LNCaP clone FGC (cell line): ENCODE measurements at regions not wholly inside any gene's neighbourhood (a gene's known extent, or its start where the extent isn't known, plus 50 kb on each side); places are given as distances from the start of the nearest gene placed in this dataset.
A peak's percentile ranks its signal among the peaks of the same experiment; 100 is the strongest.

Experiments used
- DNase-seq: peaks from one replicate; pipeline ENCODE4 v3.0.0-alpha.2; 2011; ENCODE audit warnings: low read depth
- H3K4me3 ChIP-seq: 2 replicates; pipeline ENCODE4 v1.5.1; 2011; ENCODE audit warnings: mild to moderate bottlenecking, low read depth, low read length, control low read depth
- CTCF ChIP-seq: IDR thresholded peaks from 2 replicates; pipeline ENCODE4 v1.5.1; 2012; ENCODE audit warnings: mild to moderate bottlenecking; ENCODE audit not compliant: control insufficient read depth, insufficient read depth; ENCODE audit errors: extremely low read depth

- no peak overlapping the region for H3K4me3 ChIP-seq
- TF ChIP-seq CTCF = no peak
- DNase-seq = no peak
Observed at GRCh38 chr20:59411170-59411569, 110.8 kb downstream of the EDN3 start.

DNA sequence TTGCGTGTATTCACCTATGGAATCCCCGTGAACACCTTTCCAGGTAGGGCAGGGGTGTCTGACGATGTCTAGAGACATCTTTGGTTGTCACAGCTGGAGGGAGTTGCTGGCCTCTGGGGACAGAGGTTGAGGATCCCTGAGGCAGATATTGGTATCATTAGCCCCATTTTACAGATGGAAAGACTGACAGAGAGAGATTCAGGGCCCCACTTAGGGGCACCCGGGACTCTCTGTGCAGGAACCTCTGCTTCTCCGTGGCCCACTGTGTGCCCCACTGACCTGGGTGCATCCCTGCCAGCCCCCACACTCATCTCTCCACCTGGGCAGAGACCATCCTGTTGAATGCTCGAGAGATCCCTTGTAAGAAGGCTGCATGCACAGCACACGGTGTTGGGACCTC is 111.2 kb downstream of the EDN3 start:
- TF ChIP-seq CTCF = no peak

DNA sequence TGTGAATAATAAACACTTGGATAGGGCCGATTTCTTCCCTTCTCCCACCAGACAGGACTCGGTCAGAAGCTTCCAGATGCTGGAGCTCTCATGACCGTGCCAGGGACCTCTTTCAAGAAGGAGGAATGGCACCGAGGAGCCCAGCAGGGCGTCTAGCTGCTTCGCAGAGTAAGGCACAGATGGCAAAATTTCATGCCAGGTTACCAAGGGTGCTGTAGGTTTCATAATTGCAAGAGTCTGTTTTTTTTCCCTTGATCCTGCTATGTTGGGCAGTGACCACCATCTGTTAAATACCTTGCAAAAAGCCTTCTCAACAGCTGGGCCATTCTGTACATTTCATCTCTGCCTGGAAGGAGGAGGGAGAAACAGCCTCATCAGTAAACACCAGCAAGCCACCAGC is 111.8 kb downstream of the EDN3 start:
- no peak for DNase-seq
- no peak overlapping the region for H3K4me3 ChIP-seq
- TF ChIP-seq CTCF = no peak

More for the DNA sequence above, 111.2 kb downstream of the EDN3 start:
- no peak overlapping the region for H3K4me3 ChIP-seq
- DNase-seq = no peak

GRCh38 chr20:59412875-59413284 is 112.5 kb downstream of the EDN3 start:
- no peak for DNase-seq
- peak; percentile 34 for TF ChIP-seq CTCF
- no peak overlapping the region for H3K4me3 ChIP-seq

DNA sequence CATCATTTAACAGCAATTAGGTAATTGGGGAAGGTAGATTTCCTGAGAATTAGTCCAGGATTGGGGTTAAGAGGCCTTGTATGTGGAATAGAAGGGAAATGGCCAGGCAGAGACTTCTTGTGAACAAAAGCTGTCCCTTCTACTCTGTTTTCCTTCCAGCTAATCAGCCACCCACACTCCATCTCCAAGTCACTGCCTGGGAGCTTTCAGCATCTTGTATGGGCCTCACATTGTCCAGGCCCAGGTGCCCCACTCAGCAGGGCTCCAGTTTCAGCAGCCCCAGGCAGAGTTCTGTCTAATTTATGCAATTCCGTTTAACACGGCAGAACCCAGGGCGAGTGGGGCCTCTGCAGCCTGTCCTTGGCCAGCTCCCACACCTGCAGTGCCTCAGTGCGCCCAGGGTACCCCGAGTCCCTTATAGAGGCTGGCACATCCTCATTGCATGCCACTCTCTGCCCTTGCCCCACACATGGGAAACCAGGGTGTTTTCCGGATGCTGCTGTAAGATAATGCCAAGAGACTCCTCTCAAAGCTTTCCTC is 113.0 kb downstream of the EDN3 start:
- DNase-seq = no peak
- H3K4me3 ChIP-seq = no peak overlapping the region
- TF ChIP-seq CTCF = no peak

DNA sequence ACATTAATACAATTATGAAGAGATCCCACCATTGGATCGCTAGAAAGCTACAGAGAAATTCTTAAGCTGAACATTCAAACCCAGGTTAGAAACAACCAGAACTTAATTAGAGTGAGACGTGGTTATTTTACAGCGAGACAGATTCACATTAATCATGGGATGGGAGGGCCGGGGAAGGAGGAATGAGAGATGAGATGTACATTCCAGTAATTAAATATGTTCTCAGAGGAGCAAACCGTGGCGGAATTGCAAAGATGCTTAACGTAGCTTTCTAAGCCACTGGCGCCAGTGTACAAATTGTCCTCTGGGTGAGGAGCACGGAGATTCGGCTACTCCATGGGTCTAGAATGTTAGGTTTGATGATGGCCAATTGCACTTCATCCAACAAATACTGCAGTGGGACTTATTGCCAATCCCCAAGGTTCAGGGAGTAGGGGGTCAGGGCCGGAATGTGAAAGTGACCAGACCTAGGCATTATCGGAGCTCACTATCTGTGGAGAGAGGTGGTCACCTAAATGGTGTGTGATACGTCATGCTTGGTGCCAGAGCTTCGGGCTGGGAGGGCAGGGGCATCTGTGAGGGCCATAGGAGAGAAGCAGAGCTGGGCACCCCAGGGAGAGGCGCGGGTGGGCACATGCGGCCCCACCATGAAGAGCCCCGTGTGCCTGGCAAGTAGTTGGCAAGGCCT is 114.7 kb downstream of the EDN3 start:
- H3K4me3 ChIP-seq = no peak overlapping the region
- no peak for TF ChIP-seq CTCF
- DNase-seq = no peak

DNA sequence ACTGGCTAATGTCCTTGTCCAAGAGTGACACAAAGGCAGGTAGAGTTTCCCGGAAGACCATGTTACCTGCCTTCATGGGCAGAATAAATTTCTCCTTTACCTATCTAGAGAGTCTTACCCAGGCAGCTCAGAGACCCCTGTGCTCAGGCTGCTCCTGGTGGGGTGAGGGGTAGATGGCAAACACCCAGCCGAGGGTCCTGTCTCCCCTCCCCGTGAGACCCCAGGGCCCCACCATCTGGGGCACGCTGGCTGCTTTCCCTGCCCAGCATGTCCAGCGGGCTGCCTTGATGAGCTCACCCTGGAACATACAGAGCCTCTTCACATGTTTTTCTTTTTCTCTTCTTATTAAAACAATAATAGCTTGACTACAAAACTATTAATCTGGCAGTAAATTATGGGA is 116.5 kb downstream of the EDN3 start:
- no peak for TF ChIP-seq CTCF
- no peak overlapping the region for H3K4me3 ChIP-seq
- no peak for DNase-seq
